ENCODE measurements at regions not wholly inside any gene's neighbourhood (a gene's known extent, or its start where the extent isn't known, plus 50 kb on each side); places are given as distances from the start of the nearest gene placed in this dataset.

DNA sequence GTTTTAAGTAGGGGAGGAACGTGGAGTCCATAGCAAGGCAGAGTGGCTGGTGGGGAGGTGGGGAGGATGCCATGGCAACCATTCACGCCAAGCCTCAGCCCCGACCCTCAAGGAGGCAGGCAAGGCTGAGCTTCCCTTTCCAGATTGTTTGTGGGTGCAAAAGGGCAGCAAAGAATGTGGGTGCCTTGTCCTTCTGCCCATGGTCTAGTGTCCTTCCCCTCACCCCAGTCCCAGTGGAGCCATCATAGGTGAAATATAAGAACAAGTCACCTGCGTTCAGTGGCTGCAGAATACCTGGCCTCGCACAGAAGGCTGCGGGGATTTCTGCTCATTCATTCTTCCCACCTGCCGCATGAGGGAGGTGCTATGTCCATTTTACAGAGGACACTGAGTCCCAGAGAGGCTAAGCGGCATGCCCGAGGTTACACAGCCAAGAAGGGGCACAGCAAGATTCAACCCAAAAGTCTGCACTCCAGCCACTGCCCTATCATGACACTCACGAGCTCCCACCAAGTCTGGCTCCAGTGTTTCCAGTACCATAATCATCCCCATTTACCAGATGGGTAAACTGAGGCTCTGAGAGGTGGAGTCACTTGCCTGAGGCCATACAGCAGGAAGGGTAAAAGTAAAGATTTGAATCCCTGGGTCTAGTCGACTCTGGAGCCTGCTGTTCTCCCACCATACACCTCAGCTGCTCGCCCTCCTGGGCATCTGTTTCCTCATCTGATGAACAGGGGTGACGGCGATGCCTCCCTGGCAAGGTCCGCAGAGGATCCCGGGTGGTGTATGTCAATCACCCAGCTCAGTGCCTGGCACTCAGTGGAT lies 100.8 kb downstream of the CEBPB start:
- TF ChIP-seq CTCF (IDR thresholded peaks at IDR 0.05) (no peak), POLR2A (IDR thresholded peaks at IDR 0.05) (no peak)
